ENCODE measurements at regions not wholly inside any gene's neighbourhood (a gene's known extent, or its start where the extent isn't known, plus 50 kb on each side); places are given as distances from the start of the nearest gene placed in this dataset.
"Not testable (repeated sequence)": the region's sequence is repeated elsewhere in the genome, so short reads cannot be mapped to it uniquely, and the experiment has no call there.

DNA sequence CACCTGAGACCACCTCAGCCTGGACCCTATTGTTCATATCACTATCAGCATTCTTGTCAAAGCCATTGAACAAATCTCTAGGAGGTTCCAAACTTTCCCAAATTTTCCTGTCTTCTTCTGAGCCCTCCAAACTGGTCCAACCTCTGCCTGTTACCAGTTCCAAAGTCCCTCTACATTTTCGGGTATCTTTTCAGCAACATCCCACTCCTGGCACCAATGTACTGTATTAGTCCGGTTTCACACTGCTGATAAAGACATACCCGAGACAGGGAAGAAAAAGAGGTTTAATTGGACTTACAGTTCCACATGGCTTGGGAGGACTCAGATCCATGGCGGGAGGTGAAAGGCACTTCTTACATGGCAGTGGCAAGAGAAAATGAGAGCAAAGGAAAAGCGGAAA is 101.9 kb downstream of the ANXA2 start:
- TF ChIP-seq, protein P1, sequence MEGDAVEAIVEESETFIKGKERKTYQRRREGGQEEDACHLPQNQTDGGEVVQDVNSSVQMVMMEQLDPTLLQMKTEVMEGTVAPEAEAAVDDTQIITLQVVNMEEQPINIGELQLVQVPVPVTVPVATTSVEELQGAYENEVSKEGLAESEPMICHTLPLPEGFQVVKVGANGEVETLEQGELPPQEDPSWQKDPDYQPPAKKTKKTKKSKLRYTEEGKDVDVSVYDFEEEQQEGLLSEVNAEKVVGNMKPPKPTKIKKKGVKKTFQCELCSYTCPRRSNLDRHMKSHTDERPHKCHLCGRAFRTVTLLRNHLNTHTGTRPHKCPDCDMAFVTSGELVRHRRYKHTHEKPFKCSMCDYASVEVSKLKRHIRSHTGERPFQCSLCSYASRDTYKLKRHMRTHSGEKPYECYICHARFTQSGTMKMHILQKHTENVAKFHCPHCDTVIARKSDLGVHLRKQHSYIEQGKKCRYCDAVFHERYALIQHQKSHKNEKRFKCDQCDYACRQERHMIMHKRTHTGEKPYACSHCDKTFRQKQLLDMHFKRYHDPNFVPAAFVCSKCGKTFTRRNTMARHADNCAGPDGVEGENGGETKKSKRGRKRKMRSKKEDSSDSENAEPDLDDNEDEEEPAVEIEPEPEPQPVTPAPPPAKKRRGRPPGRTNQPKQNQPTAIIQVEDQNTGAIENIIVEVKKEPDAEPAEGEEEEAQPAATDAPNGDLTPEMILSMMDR (IDR thresholded peaks at IDR 0.05): not testable (repeated sequence)
- TF ChIP-seq POLR2A (IDR thresholded peaks at IDR 0.05): not testable (repeated sequence)

All from uterus (tissue), 2 donors.